HUES6 (cell line): ENCODE measurements at regions not wholly inside any gene's neighbourhood (a gene's known extent, or its start where the extent isn't known, plus 50 kb on each side); places are given as distances from the start of the nearest gene placed in this dataset.

Experiments used
- H3K27ac ChIP-seq: 2 replicates; pipeline ENCODE4 v1.7.0; 2013; ENCODE audit warnings: low read depth, mild to moderate bottlenecking, low read length, inconsistent platforms
- H3K27me3 ChIP-seq: 2 replicates; pipeline ENCODE4 v1.6.1; 2013; ENCODE audit warnings: low read length; ENCODE audit not compliant: control insufficient read depth, insufficient read depth
- H3K36me3 ChIP-seq: 2 replicates; pipeline ENCODE4 v1.6.1; 2013; ENCODE audit warnings: low read length; ENCODE audit not compliant: control insufficient read depth, insufficient read depth
- H3K4me1 ChIP-seq: 2 replicates; pipeline ENCODE4 v1.6.1; 2013; ENCODE audit warnings: low read length; ENCODE audit not compliant: control insufficient read depth, insufficient read depth
- H3K4me3 ChIP-seq: 2 replicates; pipeline ENCODE4 v1.5.1; 2013; ENCODE audit warnings: low read depth, low read length
- H3K9ac ChIP-seq: one replicate; pipeline ENCODE4 v1.6.1; 2013; ENCODE audit warnings: mild to moderate bottlenecking, low read length
- H3K9me3 ChIP-seq: 2 replicates; pipeline ENCODE4 v1.6.1; 2013; ENCODE audit warnings: low read depth, low read length; ENCODE audit not compliant: control insufficient read depth, insufficient read depth

DNA sequence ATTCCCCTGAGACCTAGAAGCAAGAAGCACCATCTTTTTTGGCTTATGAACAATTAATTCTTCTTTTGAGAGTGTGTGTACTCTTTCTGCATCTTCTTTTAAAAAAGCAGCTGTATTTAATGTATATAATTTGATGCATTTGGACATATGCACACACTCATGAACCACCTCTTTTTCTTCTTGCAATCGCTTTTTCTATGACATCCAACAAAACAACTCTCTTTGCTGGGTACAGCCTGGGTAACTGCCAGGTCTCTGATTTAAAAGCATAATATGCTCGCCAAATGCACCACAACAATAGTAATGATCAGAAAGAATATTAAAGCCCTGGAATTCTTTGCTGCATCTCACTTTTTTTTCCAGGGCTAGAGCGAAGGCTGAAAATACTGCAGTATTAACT, 97.3 kb downstream of the HAPSTR1 start:
- Histone ChIP-seq H3K27ac (no peak overlapping the region), H3K9me3 (no peaks in the 10 kb centered on the region; the same call in 1 of the 2 replicates), H3K36me3 (no peaks in the 10 kb centered on the region), H3K9ac (no peak overlapping the region), H3K4me1 (no peaks in the 10 kb centered on the region; the same call in 1 of the 2 replicates), H3K27me3 (no peaks in the 10 kb centered on the region), H3K4me3 (no peak overlapping the region)

DNA sequence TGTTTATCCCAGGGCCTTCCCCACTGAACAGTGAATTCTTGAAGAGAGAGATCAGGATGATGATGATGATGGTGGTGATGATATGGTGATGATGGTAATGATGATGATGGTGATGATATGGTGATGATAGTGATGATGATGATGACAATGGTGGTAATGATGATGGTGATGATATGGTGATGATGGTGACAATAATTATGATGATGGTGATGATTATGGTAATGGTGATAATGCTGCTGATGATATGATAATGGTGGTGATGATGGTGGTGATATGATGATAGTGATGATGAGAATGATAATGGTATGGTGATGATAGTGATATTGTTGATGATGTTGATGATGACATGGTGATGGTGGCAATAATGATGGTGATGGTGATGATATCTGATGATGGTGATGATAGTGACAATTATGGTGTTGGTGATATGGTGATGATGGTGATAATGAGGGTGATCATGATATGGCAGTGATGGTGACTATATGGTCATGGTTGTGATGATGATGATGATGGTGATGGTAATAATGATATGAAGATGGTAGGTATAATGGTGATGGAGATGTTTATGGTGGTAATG, 99.9 kb downstream of the HAPSTR1 start:
- Histone ChIP-seq H3K27ac (no peak overlapping the region), H3K4me1 (no peaks in the 10 kb centered on the region; the same call in 1 of the 2 replicates), H3K27me3 (no peaks in the 10 kb centered on the region), H3K9me3 (no peaks in the 10 kb centered on the region), H3K4me3 (no peak overlapping the region), H3K36me3 (no peaks in the 10 kb centered on the region), H3K9ac (no peak overlapping the region)

DNA sequence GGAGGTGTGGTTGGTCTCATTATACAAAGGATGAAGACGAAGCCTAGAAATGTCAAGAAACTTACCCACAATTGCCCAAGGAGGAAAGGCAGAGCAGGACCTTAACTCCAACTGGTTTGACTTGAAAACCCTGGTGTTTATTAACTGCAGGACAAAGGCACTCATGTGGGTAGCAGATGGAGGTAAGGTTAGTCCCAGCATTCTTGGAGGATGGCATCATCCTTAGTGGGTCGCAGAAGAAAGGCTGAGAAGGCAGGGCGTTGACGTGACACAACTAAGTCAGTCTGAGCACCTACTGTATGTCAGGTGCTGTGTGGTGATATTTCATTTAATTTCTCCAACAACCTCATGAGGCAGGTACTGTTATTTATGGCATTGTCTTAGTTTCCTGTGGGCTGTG, 101.3 kb downstream of the HAPSTR1 start:
- Histone ChIP-seq H3K36me3 (no peaks in the 10 kb centered on the region), H3K27me3 (no peaks in the 10 kb centered on the region), H3K27ac (no peak overlapping the region), H3K9me3 (no peaks in the 10 kb centered on the region), H3K9ac (no peak overlapping the region), H3K4me1 (no peaks in the 10 kb centered on the region; the same call in 1 of the 2 replicates), H3K4me3 (no peak overlapping the region)

DNA sequence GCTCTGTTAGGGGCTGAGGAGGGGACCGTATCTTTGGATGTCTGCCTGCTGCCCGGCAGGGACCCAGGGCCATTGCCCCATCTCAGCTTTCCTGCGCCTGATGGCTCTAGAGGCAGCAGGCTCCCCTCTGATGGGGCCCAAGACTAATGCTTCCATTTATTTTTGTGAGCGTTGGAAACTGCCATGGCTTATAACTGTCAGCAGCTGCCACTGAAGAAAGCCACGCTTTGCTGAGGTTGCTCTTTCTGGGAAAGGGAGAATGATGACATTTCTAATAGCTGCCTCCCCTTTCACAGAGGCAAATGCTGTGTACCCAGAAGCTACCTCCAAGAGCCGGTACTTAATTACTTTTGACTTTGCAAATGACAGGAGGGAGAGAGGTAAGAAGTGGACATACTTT, 103.8 kb downstream of the HAPSTR1 start:
- Histone ChIP-seq H3K4me3 (no peak overlapping the region), H3K9ac (no peak overlapping the region), H3K9me3 (no peaks in the 10 kb centered on the region), H3K27me3 (no peaks in the 10 kb centered on the region), H3K36me3 (no peaks in the 10 kb centered on the region), H3K27ac (no peak overlapping the region), H3K4me1 (no peaks in the 10 kb centered on the region)

DNA sequence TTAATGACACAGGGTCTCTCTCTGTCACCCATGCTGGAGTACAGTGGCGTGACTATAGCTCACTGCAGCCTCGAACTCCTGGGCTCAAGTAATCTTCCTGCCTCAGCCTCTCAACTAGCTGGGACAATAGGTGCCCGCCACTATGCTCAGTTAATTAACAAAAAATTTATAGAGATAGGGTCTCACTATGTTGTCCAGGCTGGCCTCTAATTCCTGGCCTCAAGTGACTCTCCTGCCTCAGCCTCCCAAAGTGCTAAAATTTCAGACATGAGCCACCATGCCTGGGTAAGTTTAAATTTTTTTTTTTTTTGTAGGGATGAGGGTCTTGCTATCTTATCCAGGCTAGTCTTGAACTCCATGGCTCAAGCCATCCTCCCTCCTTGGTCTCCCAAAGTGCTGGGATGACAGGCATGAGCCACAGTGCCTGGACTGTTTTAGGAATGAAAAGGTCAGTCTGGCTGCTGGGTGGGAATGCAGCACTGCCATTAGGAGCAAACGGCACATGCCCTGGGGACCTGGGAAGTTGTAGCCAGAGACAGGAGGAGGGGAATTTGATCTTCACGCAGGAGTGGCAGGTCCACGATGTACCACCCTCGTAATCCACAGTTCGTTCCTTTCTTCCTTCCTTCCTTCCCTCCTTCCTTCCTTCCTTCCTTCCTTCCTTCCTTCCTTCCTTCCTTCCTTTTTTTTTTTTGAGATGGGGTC, 106.7 kb downstream of the HAPSTR1 start:
- Histone ChIP-seq H3K27me3 (no peaks in the 10 kb centered on the region), H3K27ac (no peak overlapping the region), H3K9ac (no peak overlapping the region), H3K36me3 (no peaks in the 10 kb centered on the region), H3K4me3 (no peak overlapping the region), H3K4me1 (no peaks in the 10 kb centered on the region), H3K9me3 (peaks cover 9% of the 10 kb centered on the region; the same call in 1 of the 2 replicates)

DNA sequence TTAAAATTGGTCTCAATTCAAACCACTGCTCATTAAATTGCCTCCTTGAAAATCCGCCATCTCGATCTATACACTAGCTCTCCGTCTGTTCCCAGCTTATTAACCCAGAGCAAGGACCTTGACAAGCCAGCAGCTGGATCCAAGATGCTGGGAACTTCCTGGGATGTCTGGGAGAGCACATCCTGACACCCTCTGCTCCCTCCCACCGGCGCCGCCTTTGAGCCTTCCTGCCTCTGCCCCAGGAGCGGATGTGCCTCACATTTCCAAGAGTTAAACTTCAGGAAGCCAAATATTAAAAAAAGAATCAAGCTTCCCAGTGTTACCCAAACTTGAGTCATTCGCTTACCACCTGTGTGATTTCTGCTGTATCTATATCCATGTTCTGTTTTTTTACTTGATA, 107.9 kb downstream of the HAPSTR1 start:
- Histone ChIP-seq H3K9me3 (peaks cover 10% of the 10 kb centered on the region; the same call in 1 of the 2 replicates), H3K27me3 (no peaks in the 10 kb centered on the region), H3K36me3 (no peaks in the 10 kb centered on the region), H3K4me3 (no peak overlapping the region), H3K9ac (no peak overlapping the region), H3K27ac (no peak overlapping the region), H3K4me1 (no peaks in the 10 kb centered on the region)

DNA sequence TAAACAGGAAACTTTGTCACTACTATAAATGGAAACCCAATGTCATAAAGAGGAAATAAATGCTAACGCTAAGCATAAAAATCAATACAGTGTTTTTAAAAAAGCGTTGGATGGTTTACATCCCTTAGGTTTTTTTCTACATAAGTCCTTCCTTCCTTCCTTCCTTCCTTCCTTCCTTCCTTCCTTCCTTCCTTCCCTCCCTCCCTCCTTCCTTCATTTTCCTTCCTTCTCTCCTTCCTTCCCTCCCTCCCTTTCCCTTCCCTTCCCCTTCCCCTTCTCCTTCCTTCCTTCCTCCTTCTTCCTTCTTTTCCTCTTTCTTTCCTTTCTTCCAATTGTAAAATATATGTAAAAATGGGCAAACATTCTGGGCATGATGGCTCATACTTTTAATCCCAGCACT, 108.3 kb downstream of the HAPSTR1 start:
- H3K4me1 ChIP-seq, result no peaks in the 10 kb centered on the region
- H3K27me3 ChIP-seq, result no peaks in the 10 kb centered on the region
- no peaks in the 10 kb centered on the region for H3K36me3 ChIP-seq
- H3K4me3 ChIP-seq, result no peak overlapping the region
- H3K9me3 ChIP-seq, result peaks cover 10% of the 10 kb centered on the region; the same call in 1 of the 2 replicates
- H3K27ac ChIP-seq, result no peak overlapping the region
- no peak overlapping the region for H3K9ac ChIP-seq

DNA sequence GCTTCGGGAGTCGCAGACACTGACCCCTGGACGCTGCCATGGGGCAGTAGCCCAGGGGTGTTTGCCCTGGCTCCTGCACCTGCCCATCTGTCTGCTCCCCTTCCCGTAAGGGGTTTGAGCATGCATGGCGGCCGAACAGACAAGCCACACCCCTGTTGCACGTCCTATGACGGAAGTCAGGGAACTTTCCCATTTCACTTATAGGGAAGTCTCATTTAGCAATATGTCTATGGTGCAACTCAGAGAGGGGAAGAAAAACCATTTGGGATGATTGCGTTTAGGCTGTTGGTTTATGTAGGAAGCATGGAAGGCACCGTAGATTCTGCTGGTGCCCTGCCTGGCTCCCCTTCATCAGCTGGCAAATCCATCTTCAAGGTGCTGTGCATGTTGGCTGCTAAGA, 112.5 kb downstream of the HAPSTR1 start:
- Histone ChIP-seq H3K4me3 (no peak overlapping the region), H3K9me3 (peaks cover 10% of the 10 kb centered on the region; the same call in 1 of the 2 replicates), H3K9ac (no peak overlapping the region), H3K4me1 (no peaks in the 10 kb centered on the region), H3K27ac (no peak overlapping the region), H3K36me3 (no peaks in the 10 kb centered on the region), H3K27me3 (no peaks in the 10 kb centered on the region)

DNA sequence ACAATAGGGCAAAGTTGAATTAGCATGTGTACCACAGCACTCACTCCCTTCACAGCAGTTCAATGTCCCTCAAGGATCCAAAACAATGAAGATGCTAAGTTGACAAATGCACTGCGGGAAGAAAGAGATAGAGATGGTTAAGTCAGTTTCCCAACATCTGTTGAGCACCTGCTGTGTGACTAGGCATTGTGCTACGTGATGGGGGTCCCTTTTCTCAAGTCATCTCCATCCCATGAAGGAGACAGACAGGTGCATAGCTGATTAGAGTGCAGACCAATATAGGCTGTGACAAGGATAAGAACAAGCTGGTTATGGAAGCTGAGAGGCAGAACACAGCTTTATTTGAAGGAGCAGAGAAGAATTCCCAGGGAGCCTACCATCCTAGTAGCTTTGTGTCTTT, 114.2 kb downstream of the HAPSTR1 start:
- Histone ChIP-seq H3K27ac (no peak overlapping the region), H3K9ac (no peak overlapping the region), H3K36me3 (no peaks in the 10 kb centered on the region), H3K4me3 (no peak overlapping the region), H3K4me1 (no peaks in the 10 kb centered on the region), H3K27me3 (no peaks in the 10 kb centered on the region), H3K9me3 (peaks cover 6% of the 10 kb centered on the region; the same call in 1 of the 2 replicates)

DNA sequence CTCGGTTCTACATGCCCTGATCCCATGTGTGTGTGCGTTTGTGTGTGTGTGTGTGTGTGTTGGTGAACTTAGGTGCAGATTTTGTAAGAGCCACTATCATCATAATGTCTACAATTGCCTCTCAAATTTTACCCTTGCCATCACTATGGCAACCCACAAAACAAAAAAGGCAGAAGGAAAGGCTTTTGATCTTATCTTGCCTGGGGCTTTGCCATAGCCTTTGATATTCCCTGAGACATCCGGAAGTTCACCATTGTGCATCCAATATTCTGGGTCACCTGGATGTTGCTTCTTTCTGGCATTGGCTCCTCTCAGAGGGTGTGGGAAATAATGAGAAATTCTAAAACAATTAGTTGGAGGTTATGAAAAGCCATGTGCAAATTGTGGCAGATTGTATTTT, 114.7 kb downstream of the HAPSTR1 start:
- Histone ChIP-seq H3K27me3 (no peaks in the 10 kb centered on the region), H3K27ac (no peak overlapping the region), H3K9ac (no peak overlapping the region), H3K4me3 (no peak overlapping the region), H3K36me3 (no peaks in the 10 kb centered on the region), H3K9me3 (0 out of 2 replicates have a peak, but pooled peaks cover 5% of the 10 kb centered on the region), H3K4me1 (no peaks in the 10 kb centered on the region)

DNA sequence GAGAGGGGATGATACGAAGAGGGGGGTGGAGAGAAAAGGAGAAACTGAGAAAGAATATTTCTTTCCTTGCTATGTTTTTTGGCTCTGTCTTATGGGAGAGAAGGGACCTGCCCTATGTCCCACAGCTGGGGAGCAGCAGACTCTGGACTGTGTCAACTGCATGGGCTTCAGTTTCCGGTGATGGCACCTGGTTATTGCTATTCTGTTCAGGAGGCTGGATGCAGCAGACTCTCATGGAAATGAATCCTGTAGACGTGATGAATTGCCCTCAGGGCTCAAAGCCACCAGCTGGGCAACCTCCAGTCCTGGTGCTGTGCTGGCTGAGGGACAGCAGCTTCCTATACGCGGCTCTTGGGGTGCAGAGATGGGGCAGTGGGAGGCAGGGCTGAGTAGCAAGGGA, 121.2 kb downstream of the HAPSTR1 start:
- no peak overlapping the region for H3K9ac ChIP-seq
- no peaks in the 10 kb centered on the region for H3K27me3 ChIP-seq
- no peaks in the 10 kb centered on the region for H3K36me3 ChIP-seq
- H3K27ac ChIP-seq, result no peak overlapping the region
- H3K4me3 ChIP-seq, result no peak overlapping the region
- H3K4me1 ChIP-seq, result no peaks in the 10 kb centered on the region
- H3K9me3 ChIP-seq, result no peaks in the 10 kb centered on the region
